ENCODE measurements at regions not wholly inside any gene's neighbourhood (a gene's known extent, or its start where the extent isn't known, plus 50 kb on each side); places are given as distances from the start of the nearest gene placed in this dataset.
"Not testable (repeated sequence)": the region's sequence is repeated elsewhere in the genome, so short reads cannot be mapped to it uniquely, and the experiment has no call there.

GRCh38 chr15:60162251-60162967 is 158.3 kb downstream of the FOXB1 start:
- Mint-ChIP-seq H3K4me3 (ENCODE audit: low read depth) (no peak overlapping the region), H3K36me3 (ENCODE audit: low read depth) (no peaks in the 10 kb centered on the region), H3K27me3 (ENCODE audit: low read depth) (peaks cover 21% of the 10 kb centered on the region), H3K9me3 (no peaks in the 10 kb centered on the region), H3K27ac (no peak overlapping the region), H3K4me1 (ENCODE audit: low read depth) (no peaks in the 10 kb centered on the region)
- DNase-seq (ENCODE audit: low spot score), result no peak
- intact Hi-C loops (cut with micrococcal nuclease), result no loop called here

DNA sequence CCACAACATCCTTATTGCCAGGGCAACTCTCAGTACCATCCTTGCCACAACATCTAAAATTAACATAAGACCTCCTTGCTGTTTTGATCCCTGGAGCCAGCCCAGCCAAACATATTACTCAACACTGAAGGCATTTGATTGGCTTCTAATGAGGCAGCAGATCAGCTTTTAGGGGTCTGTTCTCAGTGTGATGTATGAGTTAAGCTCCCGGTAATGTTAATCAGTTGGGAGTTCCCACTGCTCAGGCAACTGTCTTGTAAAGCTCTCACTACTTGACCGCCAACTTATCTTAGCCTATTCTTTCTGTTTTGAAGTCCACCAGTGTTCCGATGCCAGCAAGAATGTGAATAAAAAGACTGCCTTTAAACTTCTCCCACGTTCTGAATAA is 158.9 kb downstream of the FOXB1 start:
- no peaks in the 10 kb centered on the region for H3K4me1 Mint-ChIP-seq (ENCODE audit: low read depth)
- intact Hi-C loops (cut with micrococcal nuclease), result no loop called here
- DNase-seq (ENCODE audit: low spot score), result no peak
- H3K27ac Mint-ChIP-seq, result no peak overlapping the region
- H3K4me3 Mint-ChIP-seq (ENCODE audit: low read depth), result no peak overlapping the region
- no peaks in the 10 kb centered on the region for H3K36me3 Mint-ChIP-seq (ENCODE audit: low read depth)
- H3K9me3 Mint-ChIP-seq, result no peaks in the 10 kb centered on the region
- H3K27me3 Mint-ChIP-seq (ENCODE audit: low read depth), result peaks cover 22% of the 10 kb centered on the region

- DNase-seq (ENCODE audit: low spot score), result no peak
- peaks cover 17% of the 10 kb centered on the region for H3K27me3 Mint-ChIP-seq (ENCODE audit: low read depth)
- H3K4me1 Mint-ChIP-seq (ENCODE audit: low read depth), result no peaks in the 10 kb centered on the region
- H3K4me3 Mint-ChIP-seq (ENCODE audit: low read depth), result no peak overlapping the region
- no peaks in the 10 kb centered on the region for H3K36me3 Mint-ChIP-seq (ENCODE audit: low read depth)
- no peaks in the 10 kb centered on the region for H3K9me3 Mint-ChIP-seq
- intact Hi-C loops (cut with micrococcal nuclease), result no loop called here
- no peak overlapping the region for H3K27ac Mint-ChIP-seq
Observed at GRCh38 chr15:60165111-60165510, 161.0 kb downstream of the FOXB1 start.

DNA sequence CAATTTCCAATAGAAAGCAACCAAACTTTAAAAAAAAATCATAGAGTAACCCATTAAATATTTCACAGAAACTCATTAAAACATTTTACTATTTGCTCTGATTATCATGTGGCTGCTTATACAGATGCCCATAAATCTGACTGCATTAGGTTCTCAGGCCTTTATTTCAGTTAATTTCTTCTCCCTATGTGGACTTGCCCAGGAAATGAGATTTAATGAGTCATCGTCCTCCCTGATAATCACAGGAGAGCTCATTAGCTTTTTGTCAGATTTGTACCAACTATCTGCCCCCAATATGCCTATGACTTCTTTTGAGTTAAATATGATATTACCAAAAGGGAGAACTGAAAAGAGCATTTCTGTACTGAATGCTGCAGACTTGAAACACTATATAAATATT is 168.0 kb downstream of the FOXB1 start:
- intact Hi-C loops (cut with micrococcal nuclease), result no loop called here
- Mint-ChIP-seq H3K4me1 (ENCODE audit: low read depth) (peaks cover 16% of the 10 kb centered on the region), H3K9me3 (no peaks in the 10 kb centered on the region), H3K27ac (no peak overlapping the region), H3K4me3 (ENCODE audit: low read depth) (no peak overlapping the region), H3K27me3 (ENCODE audit: low read depth) (peaks cover 17% of the 10 kb centered on the region), H3K36me3 (ENCODE audit: low read depth) (no peaks in the 10 kb centered on the region)
- DNase-seq (ENCODE audit: low spot score), result no peak

GRCh38 chr15:60179786-60180391 is 175.8 kb downstream of the FOXB1 start:
- Mint-ChIP-seq H3K4me1 (ENCODE audit: low read depth) (peaks cover 4% of the 10 kb centered on the region), H3K27me3 (ENCODE audit: low read depth) (peaks cover 38% of the 10 kb centered on the region), H3K27ac (no peak overlapping the region), H3K9me3 (no peaks in the 10 kb centered on the region), H3K36me3 (ENCODE audit: low read depth) (no peaks in the 10 kb centered on the region), H3K4me3 (ENCODE audit: low read depth) (no peak overlapping the region)
- intact Hi-C loops (cut with micrococcal nuclease), result loop anchor here (1.0 to 10.0 kb wide), 5 partner anchors 53 to 453 kb away; no protein-coding TSS in a partner anchor
- no peak for DNase-seq (ENCODE audit: low spot score)

DNA sequence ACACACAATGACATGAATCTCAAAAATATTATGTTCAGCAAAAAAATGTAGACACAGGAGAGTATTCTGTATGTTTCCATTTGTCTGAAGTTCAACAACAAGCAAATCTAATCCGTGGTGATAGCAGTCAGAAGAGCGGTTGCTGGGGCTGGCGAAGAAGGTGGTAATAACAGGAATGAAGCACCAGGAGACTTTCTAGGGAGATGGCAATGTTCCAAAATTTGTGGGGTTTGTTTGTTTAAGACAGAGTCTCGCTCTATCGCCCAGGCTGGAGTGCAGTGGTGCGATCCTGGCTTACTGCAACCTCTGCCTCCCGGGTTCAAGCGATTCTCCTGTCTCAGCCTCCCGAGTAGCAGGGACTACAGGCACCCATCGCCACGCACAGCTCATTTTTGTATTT is 177.8 kb downstream of the FOXB1 start:
- H3K27me3 Mint-ChIP-seq (ENCODE audit: low read depth), result peaks cover 34% of the 10 kb centered on the region
- H3K9me3 Mint-ChIP-seq; H3K27ac Mint-ChIP-seq; H3K36me3 Mint-ChIP-seq (ENCODE audit: low read depth); H3K4me3 Mint-ChIP-seq (ENCODE audit: low read depth); DNase-seq (ENCODE audit: low spot score); H3K4me1 Mint-ChIP-seq (ENCODE audit: low read depth): not testable (repeated sequence)
- intact Hi-C loops (cut with micrococcal nuclease), result loop anchor here (2.0 to 10.0 kb wide), 3 partner anchors 143 to 455 kb away; no protein-coding TSS in a partner anchor

- intact Hi-C loops (cut with micrococcal nuclease), result loop anchor here (5.0 to 10.0 kb wide), 2 partner anchors 141 to 456 kb away; no protein-coding TSS in a partner anchor
- Mint-ChIP-seq H3K27ac (no peak overlapping the region), H3K36me3 (ENCODE audit: low read depth) (no peaks in the 10 kb centered on the region), H3K4me3 (ENCODE audit: low read depth) (no peak overlapping the region), H3K9me3 (no peaks in the 10 kb centered on the region), H3K4me1 (ENCODE audit: low read depth) (no peaks in the 10 kb centered on the region), H3K27me3 (ENCODE audit: low read depth) (peaks cover 33% of the 10 kb centered on the region)
- DNase-seq (ENCODE audit: low spot score), result no peak
Observed at GRCh38 chr15:60183366-60183765, 179.3 kb downstream of the FOXB1 start.

DNA sequence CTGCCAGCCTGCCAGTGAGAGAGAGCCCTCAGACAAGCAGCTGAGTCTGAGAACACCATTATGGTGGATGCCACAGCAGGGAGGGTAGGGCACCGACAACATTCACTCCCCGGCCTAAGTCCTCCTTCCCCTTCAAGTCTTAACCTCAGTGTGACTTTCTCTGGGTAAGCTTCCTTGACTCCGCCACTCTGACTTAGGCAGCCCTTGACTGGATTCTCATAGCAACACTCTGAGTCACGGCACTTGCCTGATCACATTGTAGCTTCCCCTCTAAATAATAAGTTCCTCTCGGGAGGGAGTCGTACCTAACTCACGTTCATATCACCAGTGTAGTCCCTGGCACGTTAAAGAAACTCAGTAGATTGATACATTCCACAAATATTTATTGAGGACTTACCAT is 180.5 kb downstream of the FOXB1 start:
- Mint-ChIP-seq H3K27me3 (ENCODE audit: low read depth) (peaks cover 39% of the 10 kb centered on the region), H3K36me3 (ENCODE audit: low read depth) (no peaks in the 10 kb centered on the region), H3K4me1 (ENCODE audit: low read depth) (no peaks in the 10 kb centered on the region)

DNA sequence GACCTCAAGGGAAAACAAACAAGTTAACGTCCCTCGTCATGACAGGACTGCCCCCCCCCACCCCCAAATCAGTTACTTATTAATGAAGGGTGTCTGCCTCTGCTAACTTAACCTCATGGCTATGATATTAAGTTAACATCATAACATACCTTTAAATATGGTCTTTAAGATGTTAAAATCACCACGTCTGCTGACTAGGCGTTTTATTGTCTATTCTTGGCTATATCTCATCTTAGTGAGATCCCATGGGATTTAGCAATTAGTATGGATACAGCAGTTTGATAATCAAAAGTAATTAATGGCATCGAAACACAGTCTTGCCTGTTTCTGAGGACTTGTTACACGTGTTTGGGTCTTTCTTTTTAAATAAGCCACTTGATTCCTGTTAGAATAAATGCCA is 186.9 kb downstream of the FOXB1 start:
- no peak overlapping the region for H3K4me3 Mint-ChIP-seq (ENCODE audit: low read depth)
- DNase-seq (ENCODE audit: low spot score), result no peak
- peaks cover 47% of the 10 kb centered on the region for H3K27me3 Mint-ChIP-seq (ENCODE audit: low read depth)
- H3K27ac Mint-ChIP-seq, result no peak overlapping the region
- H3K36me3 Mint-ChIP-seq (ENCODE audit: low read depth), result no peaks in the 10 kb centered on the region
- H3K4me1 Mint-ChIP-seq (ENCODE audit: low read depth), result no peaks in the 10 kb centered on the region
- H3K9me3 Mint-ChIP-seq, result no peaks in the 10 kb centered on the region
- intact Hi-C loops (cut with micrococcal nuclease), result no loop called here

More for the DNA sequence above, 180.5 kb downstream of the FOXB1 start:
- H3K4me3 Mint-ChIP-seq (ENCODE audit: low read depth), result no peak overlapping the region
- DNase-seq (ENCODE audit: low spot score), result no peak
- H3K9me3 Mint-ChIP-seq, result no peaks in the 10 kb centered on the region
- intact Hi-C loops (cut with micrococcal nuclease), result loop anchor here (5.0 to 10.0 kb wide), 2 partner anchors 140 to 457 kb away; no protein-coding TSS in a partner anchor
- no peak overlapping the region for H3K27ac Mint-ChIP-seq

DNA sequence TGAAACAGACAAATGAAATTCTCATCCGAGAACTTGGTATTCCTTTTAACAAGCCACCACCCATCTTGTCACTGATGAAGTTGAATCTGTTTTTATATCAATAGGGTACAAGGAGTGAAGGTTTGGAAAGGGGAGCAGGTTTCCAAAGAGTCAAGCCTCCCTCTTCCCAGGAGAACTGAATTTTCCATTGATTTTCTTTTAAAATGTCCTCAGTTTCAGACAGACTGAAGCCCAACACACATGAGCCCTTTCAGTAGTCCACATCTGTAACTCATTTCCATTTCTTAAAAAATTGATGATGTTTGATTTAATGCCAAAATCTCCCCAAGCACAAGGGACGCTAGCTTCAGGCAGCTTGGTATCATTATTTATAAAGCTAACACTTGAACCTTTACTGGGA is 187.7 kb downstream of the FOXB1 start:
- intact Hi-C loops (cut with micrococcal nuclease), result no loop called here
- H3K27me3 Mint-ChIP-seq (ENCODE audit: low read depth), result peaks cover 54% of the 10 kb centered on the region

GRCh38 chr15:60195611-60196010 is 191.5 kb downstream of the FOXB1 start:
- no peak overlapping the region for H3K4me3 Mint-ChIP-seq (ENCODE audit: low read depth)
- intact Hi-C loops (cut with micrococcal nuclease), result no loop called here
- DNase-seq (ENCODE audit: low spot score), result no peak
- no peaks in the 10 kb centered on the region for H3K4me1 Mint-ChIP-seq (ENCODE audit: low read depth)
- no peak overlapping the region for H3K27ac Mint-ChIP-seq
- no peaks in the 10 kb centered on the region for H3K9me3 Mint-ChIP-seq
- H3K27me3 Mint-ChIP-seq (ENCODE audit: low read depth), result peaks cover 62% of the 10 kb centered on the region
- H3K36me3 Mint-ChIP-seq (ENCODE audit: low read depth), result no peaks in the 10 kb centered on the region

More for the DNA sequence above, 187.7 kb downstream of the FOXB1 start:
- Mint-ChIP-seq H3K27ac (no peak overlapping the region), H3K4me1 (ENCODE audit: low read depth) (no peaks in the 10 kb centered on the region), H3K9me3 (no peaks in the 10 kb centered on the region), H3K4me3 (ENCODE audit: low read depth) (no peak overlapping the region), H3K36me3 (ENCODE audit: low read depth) (no peaks in the 10 kb centered on the region)
- no peak for DNase-seq (ENCODE audit: low spot score)

DNA sequence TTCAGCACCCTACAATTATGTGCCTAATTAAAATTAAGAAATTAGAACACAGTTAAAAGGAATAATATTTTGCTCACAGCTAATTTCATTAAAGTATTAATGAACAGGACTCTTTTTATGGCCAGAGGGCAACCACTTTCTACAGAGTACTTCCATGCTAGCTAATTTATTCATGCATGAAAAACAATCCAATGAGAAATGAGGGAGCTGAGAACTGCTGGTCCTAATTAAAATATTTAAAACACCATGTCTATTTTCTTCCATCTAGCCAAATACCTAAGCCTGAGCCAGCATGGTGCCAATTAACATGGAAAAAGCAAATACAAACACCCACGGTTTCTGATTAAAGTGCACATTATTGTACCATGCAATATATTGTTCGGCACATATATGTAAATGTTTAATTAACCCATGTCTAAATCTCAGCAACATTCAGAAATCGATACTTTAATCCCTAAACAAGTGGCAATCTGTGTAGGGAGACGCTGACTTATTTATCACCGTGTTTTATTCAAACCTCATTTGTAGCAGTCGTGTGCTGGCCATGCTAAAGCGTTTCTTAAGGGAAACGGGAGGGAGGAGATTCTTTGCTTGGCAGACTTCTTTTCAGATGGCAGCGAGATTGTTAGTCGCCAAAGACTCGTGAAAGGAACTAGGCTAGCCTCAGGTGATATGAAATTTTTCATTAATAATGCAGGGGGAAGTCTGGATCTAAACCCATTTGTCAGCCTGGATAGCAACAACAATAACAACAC is 193.5 kb downstream of the ANXA2 start:
- no peak overlapping the region for H3K27ac Mint-ChIP-seq
- H3K27me3 Mint-ChIP-seq (ENCODE audit: low read depth), result peaks cover 68% of the 10 kb centered on the region
- no peak for DNase-seq (ENCODE audit: low spot score)
- H3K4me3 Mint-ChIP-seq (ENCODE audit: low read depth), result no peak overlapping the region
- H3K4me1 Mint-ChIP-seq (ENCODE audit: low read depth), result no peaks in the 10 kb centered on the region
- no peaks in the 10 kb centered on the region for H3K9me3 Mint-ChIP-seq
- intact Hi-C loops (cut with micrococcal nuclease), result no loop called here
- H3K36me3 Mint-ChIP-seq (ENCODE audit: low read depth), result no peaks in the 10 kb centered on the region

DNA sequence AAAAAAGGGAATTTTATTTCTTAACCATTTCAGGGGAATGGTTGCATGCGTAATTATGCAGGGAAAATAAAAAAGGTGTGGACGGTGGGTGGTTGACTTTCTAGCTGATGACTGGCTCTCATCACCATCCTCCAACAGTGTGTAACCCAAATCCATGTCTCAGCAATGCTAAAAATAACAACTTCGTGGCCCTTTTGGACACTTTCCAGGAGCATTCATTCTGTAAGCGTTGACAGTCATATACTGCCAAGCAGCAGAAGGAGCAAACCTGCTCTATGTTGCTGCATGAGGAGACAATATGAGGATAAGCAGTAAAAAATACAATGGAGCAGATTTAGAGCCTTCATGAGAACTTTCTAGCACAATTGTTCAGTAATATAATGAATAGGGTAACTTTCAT is 189.1 kb downstream of the ANXA2 start:
- Mint-ChIP-seq H3K36me3 (ENCODE audit: low read depth) (no peaks in the 10 kb centered on the region), H3K4me3 (ENCODE audit: low read depth) (no peak overlapping the region), H3K4me1 (ENCODE audit: low read depth) (no peaks in the 10 kb centered on the region), H3K27me3 (ENCODE audit: low read depth) (peaks cover 44% of the 10 kb centered on the region), H3K9me3 (no peaks in the 10 kb centered on the region), H3K27ac (no peak overlapping the region)
- intact Hi-C loops (cut with micrococcal nuclease), result no loop called here
- no peak for DNase-seq (ENCODE audit: low spot score)

Data from activated T-helper 2 cell treated with anti-CD3 and anti-CD28 coated beads, Interferon-gamma antibody, Interleukin-2, Interleukin-4, amounts not matched to agents 10 μg/mL and 5 μg/mL and 100 μg/mL, durations not matched to agents 14 hours and 24 hours and 36 hours (primary cell).